Liver (tissue), 8 donors: ENCODE measurements at regions not wholly inside any gene's neighbourhood (a gene's known extent, or its start where the extent isn't known, plus 50 kb on each side); places are given as distances from the start of the nearest gene placed in this dataset.
"Not testable (repeated sequence)": the region's sequence is repeated elsewhere in the genome, so short reads cannot be mapped to it uniquely, and the experiment has no call there.

ENCODE experiments used
- DNase-seq: peaks from one replicate; pipeline ENCODE4 v3.0.0-alpha.2; 2017; ENCODE audit warnings: low spot score
- H3K27ac ChIP-seq, 2 donors: one replicate each; pipeline ENCODE4 v1.7.0; 2013; ENCODE audit warnings: inconsistent platforms in 2 of 2, low read length in 2 of 2, control low read depth in 1 of 2, low read depth in 1 of 2, mild to moderate bottlenecking in 1 of 2
- H3K27me3 ChIP-seq, 4 donors: one replicate each; pipeline versions ENCODE4 v1.6.1 to v1.7.0; 2013; ENCODE audit warnings: low read length in 3 of 4, inconsistent platforms in 1 of 4, mild to moderate bottlenecking in 1 of 4, moderate library complexity in 1 of 4; ENCODE audit not compliant: control insufficient read depth in 4 of 4, insufficient read depth in 4 of 4
- H3K36me3 ChIP-seq, 4 donors: one replicate each; pipeline versions ENCODE4 v1.6.1 to v1.7.0; 2013; ENCODE audit warnings: low read length in 3 of 4, mild to moderate bottlenecking in 3 of 4, low read depth in 1 of 4, moderate library complexity in 1 of 4; ENCODE audit not compliant: control insufficient read depth in 4 of 4, insufficient read depth in 3 of 4
- H3K4me1 ChIP-seq, 4 donors: one replicate each; pipeline versions ENCODE4 v1.6.1 to v1.7.0; 2013; ENCODE audit warnings: low read length in 3 of 4, mild to moderate bottlenecking in 3 of 4, moderate library complexity in 1 of 4; ENCODE audit not compliant: control insufficient read depth in 4 of 4, insufficient read depth in 4 of 4
- H3K4me3 ChIP-seq, 3 donors: one replicate each; pipeline versions ENCODE4 v1.6.1 to v1.7.0; 2013; ENCODE audit warnings: low read length in 3 of 3, control low read depth in 1 of 3, low read depth in 1 of 3, mild to moderate bottlenecking in 1 of 3
- H3K9ac ChIP-seq, 2 donors: one replicate each; pipeline ENCODE4 v1.7.0; 2013; ENCODE audit warnings: low read length in 2 of 2, mild to moderate bottlenecking in 2 of 2, moderate library complexity in 2 of 2, control low read depth in 1 of 2, low read depth in 1 of 2
- H3K9me3 ChIP-seq, 4 donors: one replicate each; pipeline versions ENCODE4 v1.6.1 to v1.7.0; 2013; ENCODE audit warnings: low read length in 3 of 4; ENCODE audit not compliant: control insufficient read depth in 4 of 4
- CTCF ChIP-seq: fragments of 150-350 bp; IDR thresholded peaks from 2 replicates; pipeline ENCODE4 v1.5.1; 2017; ENCODE audit warnings: improper control_type of control experiment, low read depth, low read length; ENCODE audit not compliant: missing input control
- EGR1 ChIP-seq, 2 donors: IDR thresholded peaks; 2 replicates each; pipeline ENCODE4 v1.6.1; 2016 to 2018; ENCODE audit warnings: antibody characterized with exemption in 2 of 2, low read depth in 2 of 2
- FOXA2 ChIP-seq: IDR thresholded peaks from 2 replicates; pipeline ENCODE4 v1.6.1; 2016; ENCODE audit warnings: antibody characterized with exemption
- HNF4G ChIP-seq: IDR thresholded peaks from 2 replicates; pipeline ENCODE4 v1.6.1; 2016; ENCODE audit warnings: antibody characterized with exemption
- JUND ChIP-seq, 2 donors: IDR thresholded peaks; 2 replicates each; pipeline ENCODE4 v1.6.1; 2016; ENCODE audit warnings: antibody characterized with exemption in 2 of 2
- MAX ChIP-seq: IDR thresholded peaks from 2 replicates; pipeline ENCODE4 v1.6.1; 2016; ENCODE audit warnings: antibody characterized with exemption
- NR2F2 ChIP-seq: IDR thresholded peaks from 2 replicates; pipeline ENCODE4 v1.6.1; 2016; ENCODE audit warnings: antibody characterized with exemption
- SP1 ChIP-seq: IDR thresholded peaks from 2 replicates; pipeline ENCODE4 v1.6.1; 2018; ENCODE audit warnings: antibody characterized with exemption, mild to moderate bottlenecking
- TAF1 ChIP-seq: conservative IDR thresholded peaks from 2 replicates; pipeline ENCODE4 v1.6.1; 2016; ENCODE audit warnings: antibody characterized with exemption, mild to moderate bottlenecking
- YY1 ChIP-seq: IDR thresholded peaks from 2 replicates; pipeline ENCODE4 v1.6.1; 2016; ENCODE audit warnings: antibody characterized with exemption, mild to moderate bottlenecking
- WGBS: extraction: QIAGEN DNeasy Blood & Tissue Kit; methylation state at CpG from one replicate; pipeline ENCODE4 v1.1.7; 2013; 5-methylcytosine and 5-hydroxymethylcytosine counted together
- TF ChIP-seq, protein P1 (sequence below): IDR thresholded peaks from 2 replicates; pipeline ENCODE4 v1.6.1; 2016; ENCODE audit warnings: antibody characterized with exemption
- TF ChIP-seq, protein P2 (sequence below): IDR thresholded peaks from 2 replicates; pipeline ENCODE4 v1.6.1; 2016; ENCODE audit warnings: antibody characterized with exemption, mild to moderate bottlenecking
- donor health status: healthy.
- donor health status: healthy.
- donor health status: healthy.
- donor health status: healthy.
- donor health status: healthy.

GRCh38 chr12:131333621-131334440 lies 377.1 kb upstream of the SFSWAP start:
- H3K9ac ChIP-seq: no peak overlapping the region
- no peaks in the 10 kb centered on the region for H3K9me3 ChIP-seq
- no peaks in the 10 kb centered on the region for H3K4me1 ChIP-seq
- no peak overlapping the region for H3K27ac ChIP-seq
- no peaks in the 10 kb centered on the region for H3K27me3 ChIP-seq
- no peak overlapping the region for H3K4me3 ChIP-seq
- H3K36me3 ChIP-seq: no peaks in the 10 kb centered on the region
- WGBS: 81% methylated on average over 15 of the region's 15 CpGs
- TF ChIP-seq YY1 (no peak), EGR1 (IDR thresholded peaks at IDR 0.05; ENCODE audit: low read depth in 2 of 2) (no peak), JUND (IDR thresholded peaks at IDR 0.05) (no peak), SP1 (no peak), CTCF (no peak)
- DNase-seq: no peak

DNA sequence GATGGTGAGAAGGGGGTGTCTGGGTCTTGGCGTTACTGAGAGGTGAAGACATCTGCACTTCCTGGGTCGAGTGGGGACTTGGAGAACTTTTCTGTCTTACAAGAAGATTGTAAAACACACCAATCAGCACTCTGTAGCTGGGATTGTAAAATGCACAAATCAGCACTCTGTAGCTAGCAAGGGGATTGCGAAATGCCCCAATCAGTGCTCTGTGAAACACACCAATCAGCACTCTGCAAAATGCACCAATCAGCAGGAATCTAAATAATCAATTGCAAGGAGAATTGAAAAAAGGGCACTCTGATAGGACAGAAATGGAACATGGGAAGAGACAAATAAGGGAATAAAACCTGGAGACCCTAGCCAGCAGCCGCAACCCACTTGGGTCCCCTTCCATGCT lies 376.1 kb upstream of the SFSWAP start:
- H3K9me3 ChIP-seq: no peaks in the 10 kb centered on the region
- DNase-seq: no peak
- 53% methylated on average over 4 of the region's 4 CpGs for WGBS
- H3K4me1 ChIP-seq: no peaks in the 10 kb centered on the region
- H3K27ac ChIP-seq: no peak overlapping the region
- H3K36me3 ChIP-seq: no peaks in the 10 kb centered on the region
- no peak for TF ChIP-seq HNF4G
- H3K9ac ChIP-seq: no peak overlapping the region
- H3K27me3 ChIP-seq: no peaks in the 10 kb centered on the region
- H3K4me3 ChIP-seq: no peak overlapping the region

DNA sequence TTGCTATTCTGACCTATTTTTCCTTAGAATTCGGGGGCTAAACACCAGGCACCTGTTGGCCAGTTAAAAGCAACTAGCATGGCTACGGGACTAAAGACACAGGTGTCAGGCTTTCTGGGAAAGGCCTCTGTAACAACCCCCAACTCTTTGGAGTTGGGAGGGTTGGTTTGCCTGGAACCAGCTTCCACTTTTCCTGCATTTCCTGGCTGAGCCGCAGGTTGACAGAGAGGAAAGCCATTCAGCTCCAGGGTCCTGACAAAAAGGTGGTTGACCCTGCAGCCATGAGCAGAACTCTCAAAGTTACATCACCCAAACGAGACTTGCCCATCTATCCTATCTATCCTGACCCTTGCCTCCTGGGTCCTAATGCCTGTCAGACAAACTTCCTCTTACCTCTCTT lies 375.4 kb upstream of the SFSWAP start:
- no peaks in the 10 kb centered on the region for H3K27me3 ChIP-seq
- no peaks in the 10 kb centered on the region for H3K9me3 ChIP-seq
- H3K9ac ChIP-seq: no peak overlapping the region
- no peak for TF ChIP-seq YY1
- TF ChIP-seq JUND (IDR thresholded peaks at IDR 0.05): no peak
- TF ChIP-seq SP1: no peak
- no peak for TF ChIP-seq FOXA2
- TF ChIP-seq, protein P1, sequence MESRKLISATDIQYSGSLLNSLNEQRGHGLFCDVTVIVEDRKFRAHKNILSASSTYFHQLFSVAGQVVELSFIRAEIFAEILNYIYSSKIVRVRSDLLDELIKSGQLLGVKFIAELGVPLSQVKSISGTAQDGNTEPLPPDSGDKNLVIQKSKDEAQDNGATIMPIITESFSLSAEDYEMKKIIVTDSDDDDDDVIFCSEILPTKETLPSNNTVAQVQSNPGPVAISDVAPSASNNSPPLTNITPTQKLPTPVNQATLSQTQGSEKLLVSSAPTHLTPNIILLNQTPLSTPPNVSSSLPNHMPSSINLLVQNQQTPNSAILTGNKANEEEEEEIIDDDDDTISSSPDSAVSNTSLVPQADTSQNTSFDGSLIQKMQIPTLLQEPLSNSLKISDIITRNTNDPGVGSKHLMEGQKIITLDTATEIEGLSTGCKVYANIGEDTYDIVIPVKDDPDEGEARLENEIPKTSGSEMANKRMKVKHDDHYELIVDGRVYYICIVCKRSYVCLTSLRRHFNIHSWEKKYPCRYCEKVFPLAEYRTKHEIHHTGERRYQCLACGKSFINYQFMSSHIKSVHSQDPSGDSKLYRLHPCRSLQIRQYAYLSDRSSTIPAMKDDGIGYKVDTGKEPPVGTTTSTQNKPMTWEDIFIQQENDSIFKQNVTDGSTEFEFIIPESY: no peak
- no peak for TF ChIP-seq NR2F2
- TF ChIP-seq TAF1: no peak
- TF ChIP-seq EGR1 (IDR thresholded peaks at IDR 0.05; ENCODE audit: low read depth in 2 of 2): no peak
- TF ChIP-seq MAX: no peak
- TF ChIP-seq, protein P2, sequence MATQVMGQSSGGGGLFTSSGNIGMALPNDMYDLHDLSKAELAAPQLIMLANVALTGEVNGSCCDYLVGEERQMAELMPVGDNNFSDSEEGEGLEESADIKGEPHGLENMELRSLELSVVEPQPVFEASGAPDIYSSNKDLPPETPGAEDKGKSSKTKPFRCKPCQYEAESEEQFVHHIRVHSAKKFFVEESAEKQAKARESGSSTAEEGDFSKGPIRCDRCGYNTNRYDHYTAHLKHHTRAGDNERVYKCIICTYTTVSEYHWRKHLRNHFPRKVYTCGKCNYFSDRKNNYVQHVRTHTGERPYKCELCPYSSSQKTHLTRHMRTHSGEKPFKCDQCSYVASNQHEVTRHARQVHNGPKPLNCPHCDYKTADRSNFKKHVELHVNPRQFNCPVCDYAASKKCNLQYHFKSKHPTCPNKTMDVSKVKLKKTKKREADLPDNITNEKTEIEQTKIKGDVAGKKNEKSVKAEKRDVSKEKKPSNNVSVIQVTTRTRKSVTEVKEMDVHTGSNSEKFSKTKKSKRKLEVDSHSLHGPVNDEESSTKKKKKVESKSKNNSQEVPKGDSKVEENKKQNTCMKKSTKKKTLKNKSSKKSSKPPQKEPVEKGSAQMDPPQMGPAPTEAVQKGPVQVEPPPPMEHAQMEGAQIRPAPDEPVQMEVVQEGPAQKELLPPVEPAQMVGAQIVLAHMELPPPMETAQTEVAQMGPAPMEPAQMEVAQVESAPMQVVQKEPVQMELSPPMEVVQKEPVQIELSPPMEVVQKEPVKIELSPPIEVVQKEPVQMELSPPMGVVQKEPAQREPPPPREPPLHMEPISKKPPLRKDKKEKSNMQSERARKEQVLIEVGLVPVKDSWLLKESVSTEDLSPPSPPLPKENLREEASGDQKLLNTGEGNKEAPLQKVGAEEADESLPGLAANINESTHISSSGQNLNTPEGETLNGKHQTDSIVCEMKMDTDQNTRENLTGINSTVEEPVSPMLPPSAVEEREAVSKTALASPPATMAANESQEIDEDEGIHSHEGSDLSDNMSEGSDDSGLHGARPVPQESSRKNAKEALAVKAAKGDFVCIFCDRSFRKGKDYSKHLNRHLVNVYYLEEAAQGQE: no peak
- TF ChIP-seq HNF4G: no peak
- no peak overlapping the region for H3K27ac ChIP-seq
- WGBS: 53% methylated on average over 4 of the region's 4 CpGs
- H3K4me1 ChIP-seq: no peaks in the 10 kb centered on the region
- DNase-seq: no peak
- no peak overlapping the region for H3K4me3 ChIP-seq
- H3K36me3 ChIP-seq: no peaks in the 10 kb centered on the region

DNA sequence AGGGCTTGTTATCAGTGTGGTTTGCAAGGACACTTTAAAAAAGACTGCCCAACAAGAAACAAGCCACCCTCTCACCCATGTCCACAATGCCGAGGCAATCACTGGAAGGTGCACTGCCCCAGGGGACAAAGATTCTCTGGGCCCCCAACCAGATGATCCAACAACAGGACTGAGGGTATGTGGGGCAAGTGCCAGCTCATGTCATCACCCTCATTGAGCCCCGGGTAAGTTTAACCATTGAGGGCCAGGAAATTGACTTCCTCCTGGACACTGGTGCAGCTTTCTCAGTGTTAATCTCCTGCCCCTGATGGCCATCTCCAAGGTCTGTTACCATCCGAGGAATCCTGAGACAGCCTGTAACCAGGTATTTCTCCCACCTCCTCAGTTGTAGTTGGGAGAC lies 373.0 kb upstream of the SFSWAP start:
- DNase-seq, H3K4me3 ChIP-seq, H3K9ac ChIP-seq, H3K27ac ChIP-seq, H3K36me3 ChIP-seq, H3K4me1 ChIP-seq, H3K9me3 ChIP-seq, H3K27me3 ChIP-seq: not testable (repeated sequence)
- WGBS: 68% methylated on average over 3 of the region's 3 CpGs
